ENCODE measurements at regions not wholly inside any gene's neighbourhood (a gene's known extent, or its start where the extent isn't known, plus 50 kb on each side); places are given as distances from the start of the nearest gene placed in this dataset.

GRCh38 chr15:62584301-62585235, 419.5 kb upstream of the C2CD4B start:
- TF ChIP-seq POLR2AphosphoS5 (IDR thresholded peaks at IDR 0.05; ENCODE audit: low read depth, low read length) = no peak
- no peak for TF ChIP-seq TAF1 (IDR thresholded peaks at IDR 0.05; ENCODE audit: low read depth, low read length)
- no peak for TF ChIP-seq POLR2A (IDR thresholded peaks at IDR 0.05; ENCODE audit: low read depth, low read length)
